ENCODE measurements at regions not wholly inside any gene's neighbourhood (a gene's known extent, or its start where the extent isn't known, plus 50 kb on each side); places are given as distances from the start of the nearest gene placed in this dataset.

- Histone ChIP-seq H3K27ac (ENCODE audit: control insufficient read depth, insufficient read depth, low read length) (no peak overlapping the region), H3K4me1 (ENCODE audit: control insufficient read depth, extremely low read depth, insufficient read depth, low read length) (peaks cover 23% of the 10 kb centered on the region), H3K79me2 (ENCODE audit: control insufficient read depth, insufficient read depth, low read length) (no peaks in the 10 kb centered on the region), H3K36me3 (ENCODE audit: control insufficient read depth in 2 of 2, extremely low read depth in 1 of 2, insufficient read depth in 2 of 2, low read length in 2 of 2) (no peaks in the 10 kb centered on the region), H4K20me1 (ENCODE audit: control insufficient read depth, extremely low read depth, insufficient read depth, low read length) (no peaks in the 10 kb centered on the region), H3K9me1 (ENCODE audit: control insufficient read depth, extremely low read depth, insufficient read depth, low read length) (no peaks in the 10 kb centered on the region), H3K9me3 (ENCODE audit: control insufficient read depth, low read depth, low read length) (no peaks in the 10 kb centered on the region), H3K4me2 (ENCODE audit: control insufficient read depth, extremely low read depth, insufficient read depth, low read depth, low read length) (peak overlapping the region; percentile 79), H3K9ac (ENCODE audit: control insufficient read depth, extremely low read depth, insufficient read depth, low read length) (no peak overlapping the region), H2AFZ (ENCODE audit: control insufficient read depth, low read length) (no peak overlapping the region), H3K27me3 (ENCODE audit: control insufficient read depth, extremely low read depth, insufficient read depth, low read length) (no peaks in the 10 kb centered on the region), H3K4me3 (ENCODE audit: control insufficient read depth in 2 of 3, extremely low read depth in 1 of 3, insufficient read depth in 2 of 3, low read depth in 1 of 3, low read length in 3 of 3) (peak overlapping the region in 1 of 3 experiments; percentile 11)
- peak; percentile 38 for DNase-seq (ENCODE audit: low read depth, low spot score)
- peak; percentile 99 for FAIRE-seq
- no peak for TF ChIP-seq EZH2 (IDR thresholded peaks at IDR 0.05; ENCODE audit: low read length)
- dilution Hi-C loops (cut with MboI; ENCODE audit: extremely low pct_ligation_motif_present, low sequenced_read_pairs): no loop called here
Measured at GRCh38 chr3:31067004-31067403, 172.5 kb upstream of the GADL1 start.

DNA sequence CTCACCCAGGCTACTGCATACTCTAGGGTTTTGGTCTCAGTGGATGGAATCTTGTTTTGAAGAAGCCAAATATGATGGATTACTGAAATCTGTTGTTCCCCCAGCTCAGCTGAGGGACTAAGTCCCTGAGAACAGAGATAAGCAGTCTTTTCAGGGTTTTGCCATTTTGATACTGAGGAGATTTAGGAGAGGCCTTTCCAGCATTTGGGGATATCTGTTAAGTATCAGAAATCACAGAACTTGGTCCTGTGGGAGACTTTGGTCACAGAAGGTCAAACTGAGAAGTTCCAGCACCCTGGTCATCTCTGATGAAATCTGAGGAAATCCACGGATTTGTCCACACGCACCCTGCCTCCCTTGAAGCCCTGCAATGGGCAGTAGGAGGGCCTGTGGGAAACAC, 181.0 kb upstream of the GADL1 start:
- Histone ChIP-seq H3K9ac (ENCODE audit: control insufficient read depth, extremely low read depth, insufficient read depth, low read length) (no peak overlapping the region), H3K4me1 (ENCODE audit: control insufficient read depth, extremely low read depth, insufficient read depth, low read length) (peaks cover 31% of the 10 kb centered on the region), H3K36me3 (ENCODE audit: control insufficient read depth in 2 of 2, extremely low read depth in 1 of 2, insufficient read depth in 2 of 2, low read length in 2 of 2) (no peaks in the 10 kb centered on the region), H2AFZ (ENCODE audit: control insufficient read depth, low read length) (no peak overlapping the region), H3K27ac (ENCODE audit: control insufficient read depth, insufficient read depth, low read length) (no peak overlapping the region), H3K27me3 (ENCODE audit: control insufficient read depth, extremely low read depth, insufficient read depth, low read length) (no peaks in the 10 kb centered on the region), H4K20me1 (ENCODE audit: control insufficient read depth, extremely low read depth, insufficient read depth, low read length) (no peaks in the 10 kb centered on the region), H3K9me1 (ENCODE audit: control insufficient read depth, extremely low read depth, insufficient read depth, low read length) (no peaks in the 10 kb centered on the region), H3K9me3 (ENCODE audit: control insufficient read depth, low read depth, low read length) (no peaks in the 10 kb centered on the region), H3K79me2 (ENCODE audit: control insufficient read depth, insufficient read depth, low read length) (no peaks in the 10 kb centered on the region), H3K4me2 (ENCODE audit: control insufficient read depth, extremely low read depth, insufficient read depth, low read depth, low read length) (no peak overlapping the region), H3K4me3 (ENCODE audit: control insufficient read depth in 2 of 3, extremely low read depth in 1 of 3, insufficient read depth in 2 of 3, low read depth in 1 of 3, low read length in 3 of 3) (no peak overlapping the region)
- TF ChIP-seq EZH2 (IDR thresholded peaks at IDR 0.05; ENCODE audit: low read length): no peak
- no peak for TF ChIP-seq CTCF (optimal IDR thresholded peaks at IDR 0.05 in 1 of 3, IDR thresholded peaks at IDR 0.05 in 1 of 3, conservative IDR thresholded peaks at IDR 0.05 in 1 of 3; ENCODE audit: extremely low read depth in 1 of 3, insufficient read depth in 2 of 3, low read length in 3 of 3)
- DNase-seq (ENCODE audit: low read depth, low spot score) (no peak), FAIRE-seq (no peak)
- dilution Hi-C loops (cut with MboI; ENCODE audit: extremely low pct_ligation_motif_present, low sequenced_read_pairs): no loop called here

- dilution Hi-C loops (cut with MboI; ENCODE audit: extremely low pct_ligation_motif_present, low sequenced_read_pairs): no loop called here
- Histone ChIP-seq H3K27me3 (ENCODE audit: control insufficient read depth, extremely low read depth, insufficient read depth, low read length) (no peaks in the 10 kb centered on the region), H2AFZ (ENCODE audit: control insufficient read depth, low read length) (no peak overlapping the region), H3K9me1 (ENCODE audit: control insufficient read depth, extremely low read depth, insufficient read depth, low read length) (no peaks in the 10 kb centered on the region), H3K4me2 (ENCODE audit: control insufficient read depth, extremely low read depth, insufficient read depth, low read depth, low read length) (no peak overlapping the region), H3K4me1 (ENCODE audit: control insufficient read depth, extremely low read depth, insufficient read depth, low read length) (peaks cover 31% of the 10 kb centered on the region), H3K9me3 (ENCODE audit: control insufficient read depth, low read depth, low read length) (no peaks in the 10 kb centered on the region), H4K20me1 (ENCODE audit: control insufficient read depth, extremely low read depth, insufficient read depth, low read length) (no peaks in the 10 kb centered on the region), H3K27ac (ENCODE audit: control insufficient read depth, insufficient read depth, low read length) (no peak overlapping the region), H3K36me3 (ENCODE audit: control insufficient read depth in 2 of 2, extremely low read depth in 1 of 2, insufficient read depth in 2 of 2, low read length in 2 of 2) (no peaks in the 10 kb centered on the region), H3K4me3 (ENCODE audit: control insufficient read depth in 2 of 3, extremely low read depth in 1 of 3, insufficient read depth in 2 of 3, low read depth in 1 of 3, low read length in 3 of 3) (no peak overlapping the region), H3K79me2 (ENCODE audit: control insufficient read depth, insufficient read depth, low read length) (no peaks in the 10 kb centered on the region), H3K9ac (ENCODE audit: control insufficient read depth, extremely low read depth, insufficient read depth, low read length) (no peak overlapping the region)
- TF ChIP-seq CTCF (optimal IDR thresholded peaks at IDR 0.05 in 1 of 3, IDR thresholded peaks at IDR 0.05 in 1 of 3, conservative IDR thresholded peaks at IDR 0.05 in 1 of 3; ENCODE audit: extremely low read depth in 1 of 3, insufficient read depth in 2 of 3, low read length in 3 of 3) (no peak), EZH2 (IDR thresholded peaks at IDR 0.05; ENCODE audit: low read length) (no peak)
- DNase-seq (ENCODE audit: low read depth, low spot score) (no peak), FAIRE-seq (no peak)
Measured at GRCh38 chr3:31075876-31076275, 181.4 kb upstream of the GADL1 start.

Measured in keratinocyte (primary cell).